WTC11 (cell line): ENCODE measurements at regions not wholly inside any gene's neighbourhood (a gene's known extent, or its start where the extent isn't known, plus 50 kb on each side); places are given as distances from the start of the nearest gene placed in this dataset.

Experiments
- ATAC-seq: fragments of 200-7000 bp; cut with Tn5 transposase; 2 replicates; pipeline ENCODE4 v1.10.0; 2021; ENCODE audit warnings: mild to moderate bottlenecking, moderate library complexity
- CTCF ChIA-PET: fragments of 300-600 bp; sonication (Branson Sonifier 250); formaldehyde crosslinking; loops from one replicate; lab custom pipeline; 2021; ENCODE audit warnings: antibody characterized with exemption; lab: Charles Lee
- POLR2A ChIA-PET: fragments of 350-600 bp; sonication (Branson Sonifier 250); formaldehyde crosslinking; loops from one replicate; lab custom pipeline; 2021; ENCODE audit warnings: antibody characterized with exemption; lab: Charles Lee
- DNase-seq: peaks from one replicate; pipeline ENCODE4 v3.0.0; 2021; ENCODE audit warnings: low spot score
- H3K27ac Mint-ChIP-seq: 2 replicates; pipeline ENCODE4 v1.8.0; 2021; ENCODE audit warnings: mixed read lengths
- H3K27me3 Mint-ChIP-seq: 2 replicates; pipeline ENCODE4 v1.8.0; 2021; ENCODE audit warnings: low read depth, mild to moderate bottlenecking, moderate library complexity, mixed read lengths
- H3K36me3 Mint-ChIP-seq: 2 replicates; pipeline ENCODE4 v1.8.0; 2021; ENCODE audit warnings: mixed read lengths
- H3K4me1 Mint-ChIP-seq: 2 replicates; pipeline ENCODE4 v1.8.0; 2022; ENCODE audit warnings: mixed read lengths
- H3K4me3 Mint-ChIP-seq: 2 replicates; pipeline ENCODE4 v1.8.0; 2021; ENCODE audit warnings: mild to moderate bottlenecking, moderate library complexity, mixed read lengths
- H3K9me3 Mint-ChIP-seq: 2 replicates; pipeline ENCODE4 v1.8.0; 2021; ENCODE audit warnings: mixed read lengths
- ERG ChIP-seq: fragments of 250-450 bp; sonication (Bioruptor Pico); IDR thresholded peaks from 2 replicates; pipeline ENCODE4 v1.8.0; 2021; ENCODE audit warnings: mild to moderate bottlenecking
- FOXJ3 ChIP-seq: sonication (generic); formaldehyde crosslinking; IDR thresholded peaks from 2 replicates; pipeline ENCODE4 v1.9.0; 2021; ENCODE audit warnings: missing genetic modification reagents, mild to moderate bottlenecking, borderline replicate concordance
- FOXK1 ChIP-seq: sonication (generic); formaldehyde crosslinking; IDR thresholded peaks from 2 replicates; pipeline ENCODE4 v1.8.0; 2022; ENCODE audit warnings: mild to moderate bottlenecking, moderate library complexity, missing genetic modification reagents
- FOXP1 ChIP-seq: sonication (generic); formaldehyde crosslinking; IDR thresholded peaks from 2 replicates; pipeline ENCODE4 v1.8.0; 2022; ENCODE audit warnings: missing genetic modification reagents, mild to moderate bottlenecking, moderate library complexity, borderline replicate concordance
- IRF2 ChIP-seq: sonication (generic); formaldehyde crosslinking; IDR thresholded peaks from 2 replicates; pipeline ENCODE4 v1.8.0; 2022; ENCODE audit warnings: low read depth, missing genetic modification reagents, borderline replicate concordance
- JAZF1 ChIP-seq: fragments of 250-450 bp; sonication (Bioruptor Pico); IDR thresholded peaks from 2 replicates; pipeline ENCODE4 v1.9.0; 2021; ENCODE audit warnings: moderate library complexity, mild to moderate bottlenecking, inconsistent platforms
- JUN ChIP-seq: sonication (generic); formaldehyde crosslinking; IDR thresholded peaks from 2 replicates; pipeline ENCODE4 v1.8.0; 2023; ENCODE audit warnings: mild to moderate bottlenecking, missing genetic modification reagents
- MYBL2 ChIP-seq: sonication (generic); formaldehyde crosslinking; IDR thresholded peaks from 2 replicates; pipeline ENCODE4 v1.8.1; 2023; ENCODE audit warnings: mild to moderate bottlenecking, moderate library complexity, missing genetic modification reagents
- NFE2L1 ChIP-seq: sonication (generic); formaldehyde crosslinking; IDR thresholded peaks from 2 replicates; pipeline ENCODE4 v1.8.1; 2023; ENCODE audit warnings: missing genetic modification reagents
- NR1H2 ChIP-seq: sonication (generic); formaldehyde crosslinking; IDR thresholded peaks from 2 replicates; pipeline ENCODE4 v1.9.0; 2021; ENCODE audit warnings: mild to moderate bottlenecking, moderate library complexity, missing genetic modification reagents
- PRRX2 ChIP-seq: fragments of 250-450 bp; sonication (Bioruptor Pico); IDR thresholded peaks from 2 replicates; pipeline ENCODE4 v1.8.0; 2021; ENCODE audit warnings: mild to moderate bottlenecking
- RELA ChIP-seq: sonication (generic); formaldehyde crosslinking; IDR thresholded peaks from 2 replicates; pipeline ENCODE4 v1.8.1; 2022; ENCODE audit warnings: missing genetic modification reagents, mild to moderate bottlenecking, borderline replicate concordance
- RORB ChIP-seq: fragments of 250-450 bp; sonication (Bioruptor Pico); IDR thresholded peaks from 2 replicates; pipeline ENCODE4 v1.9.0; 2021; ENCODE audit warnings: mild to moderate bottlenecking
- SMAD4 ChIP-seq: sonication (generic); formaldehyde crosslinking; IDR thresholded peaks from 2 replicates; pipeline ENCODE4 v1.8.0; 2022; ENCODE audit warnings: mild to moderate bottlenecking, missing genetic modification reagents
- ZNF423 ChIP-seq: fragments of 250-450 bp; sonication (Bioruptor Pico); IDR thresholded peaks from 2 replicates; pipeline ENCODE4 v2.1.2; 2022; ENCODE audit warnings: mild to moderate bottlenecking, moderate library complexity
- ZNF671 ChIP-seq: fragments of 250-450 bp; sonication (Bioruptor Pico); IDR thresholded peaks from 2 replicates; pipeline ENCODE4 v1.8.0; 2021; ENCODE audit warnings: mild to moderate bottlenecking
- TF ChIP-seq, protein P1 (sequence below): fragments of 250-450 bp; sonication (Bioruptor Pico); IDR thresholded peaks from 2 replicates; pipeline ENCODE4 v1.9.0; 2021; ENCODE audit warnings: mild to moderate bottlenecking
- TF ChIP-seq, protein P2 (sequence below): fragments of 250-450 bp; sonication (Bioruptor Pico); IDR thresholded peaks from 2 replicates; pipeline ENCODE4 v2.1.2; 2022; ENCODE audit warnings: mild to moderate bottlenecking, moderate library complexity
- TF ChIP-seq, protein P3 (sequence below): sonication (generic); formaldehyde crosslinking; IDR thresholded peaks from 2 replicates; pipeline ENCODE4 v1.8.1; 2022; ENCODE audit warnings: mild to moderate bottlenecking, moderate library complexity, missing genetic modification reagents

DNA sequence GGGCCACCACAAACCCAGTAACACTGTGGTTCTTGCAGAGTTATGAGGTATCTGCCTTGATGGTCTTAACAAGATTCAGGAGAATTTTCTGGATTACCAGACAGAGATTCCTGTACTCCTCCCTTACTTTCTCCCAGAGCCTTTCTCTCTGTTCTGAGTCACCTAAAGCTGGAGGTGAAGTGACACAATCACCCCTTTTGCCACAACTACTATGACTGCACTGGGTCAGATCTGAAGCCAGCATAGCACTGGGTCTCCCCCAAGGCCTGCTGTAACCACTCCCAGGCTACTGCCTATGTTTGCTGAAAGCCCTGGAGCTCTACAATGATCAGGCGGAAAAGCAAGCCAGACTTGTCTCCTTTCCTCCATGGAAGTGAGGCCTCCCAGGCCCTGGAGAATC lies 156.7 kb upstream of the NEGR1 start:
- CTCF ChIA-PET: no interaction called here
- DNase-seq (no peak), ATAC-seq (no peak)
- POLR2A ChIA-PET: no interaction called here
- Mint-ChIP-seq H3K9me3 (no peaks in the 10 kb centered on the region), H3K27me3 (no peaks in the 10 kb centered on the region; the same call in 1 of the 2 replicates), H3K4me3 (no peak overlapping the region), H3K4me1 (peaks cover 4% of the 10 kb centered on the region), H3K36me3 (no peaks in the 10 kb centered on the region), H3K27ac (no peak overlapping the region)
- TF ChIP-seq FOXP1 (CRISPR knock-in tag) (no peak), FOXJ3 (CRISPR knock-in tag) (no peak), JUN (CRISPR knock-in tag) (no peak), IRF2 (CRISPR knock-in tag) (no peak), RORB (CRISPR knock-in tag) (no peak), SMAD4 (CRISPR knock-in tag) (no peak), ZNF423 (CRISPR knock-in tag) (no peak), NR1H2 (CRISPR knock-in tag) (no peak)
- TF ChIP-seq, protein P1, sequence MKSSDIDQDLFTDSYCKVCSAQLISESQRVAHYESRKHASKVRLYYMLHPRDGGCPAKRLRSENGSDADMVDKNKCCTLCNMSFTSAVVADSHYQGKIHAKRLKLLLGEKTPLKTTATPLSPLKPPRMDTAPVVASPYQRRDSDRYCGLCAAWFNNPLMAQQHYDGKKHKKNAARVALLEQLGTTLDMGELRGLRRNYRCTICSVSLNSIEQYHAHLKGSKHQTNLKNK (CRISPR knock-in tag): no peak
- TF ChIP-seq, protein P2, sequence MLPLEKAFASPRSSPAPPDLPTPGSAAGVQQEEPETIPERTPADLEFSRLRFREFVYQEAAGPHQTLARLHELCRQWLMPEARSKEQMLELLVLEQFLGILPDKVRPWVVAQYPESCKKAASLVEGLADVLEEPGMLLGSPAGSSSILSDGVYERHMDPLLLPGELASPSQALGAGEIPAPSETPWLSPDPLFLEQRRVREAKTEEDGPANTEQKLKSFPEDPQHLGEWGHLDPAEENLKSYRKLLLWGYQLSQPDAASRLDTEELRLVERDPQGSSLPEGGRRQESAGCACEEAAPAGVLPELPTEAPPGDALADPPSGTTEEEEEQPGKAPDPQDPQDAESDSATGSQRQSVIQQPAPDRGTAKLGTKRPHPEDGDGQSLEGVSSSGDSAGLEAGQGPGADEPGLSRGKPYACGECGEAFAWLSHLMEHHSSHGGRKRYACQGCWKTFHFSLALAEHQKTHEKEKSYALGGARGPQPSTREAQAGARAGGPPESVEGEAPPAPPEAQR (CRISPR knock-in tag): no peak

DNA sequence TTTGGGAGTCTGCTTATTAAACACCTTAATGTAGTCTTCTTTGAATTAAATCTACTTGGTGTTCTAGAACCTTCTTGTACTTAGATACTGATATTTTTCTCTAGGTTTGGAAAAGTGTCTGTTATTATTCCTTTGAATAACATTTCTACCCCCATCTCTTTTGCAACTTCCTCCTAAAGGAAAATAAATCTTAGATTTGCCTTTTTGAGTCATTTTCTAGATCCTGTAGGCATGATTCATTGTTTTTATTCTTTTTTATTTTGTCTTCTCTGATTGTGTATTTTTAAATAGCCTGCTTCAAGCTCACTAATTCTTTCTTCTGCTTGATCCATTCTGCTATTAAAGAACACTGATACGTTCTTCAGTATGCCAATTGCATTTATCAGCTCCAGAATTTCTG lies 155.9 kb upstream of the NEGR1 start:
- TF ChIP-seq SMAD4 (CRISPR knock-in tag) (no peak), ZNF671 (CRISPR knock-in tag) (no peak), JAZF1 (CRISPR knock-in tag) (no peak), FOXK1 (CRISPR knock-in tag) (no peak), MYBL2 (CRISPR knock-in tag) (no peak), PRRX2 (CRISPR knock-in tag) (no peak)
- TF ChIP-seq, protein P3, sequence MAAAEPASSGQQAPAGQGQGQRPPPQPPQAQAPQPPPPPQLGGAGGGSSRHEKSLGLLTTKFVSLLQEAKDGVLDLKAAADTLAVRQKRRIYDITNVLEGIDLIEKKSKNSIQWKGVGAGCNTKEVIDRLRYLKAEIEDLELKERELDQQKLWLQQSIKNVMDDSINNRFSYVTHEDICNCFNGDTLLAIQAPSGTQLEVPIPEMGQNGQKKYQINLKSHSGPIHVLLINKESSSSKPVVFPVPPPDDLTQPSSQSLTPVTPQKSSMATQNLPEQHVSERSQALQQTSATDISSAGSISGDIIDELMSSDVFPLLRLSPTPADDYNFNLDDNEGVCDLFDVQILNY (CRISPR knock-in tag): no peak
- Mint-ChIP-seq H3K4me3 (no peak overlapping the region), H3K9me3 (no peaks in the 10 kb centered on the region), H3K27me3 (no peaks in the 10 kb centered on the region; the same call in 1 of the 2 replicates), H3K27ac (no peak overlapping the region), H3K36me3 (no peaks in the 10 kb centered on the region), H3K4me1 (peaks cover 4% of the 10 kb centered on the region)
- no peak for ATAC-seq
- ChIA-PET CTCF (no interaction called here), POLR2A (no interaction called here)
- no peak for DNase-seq

DNA sequence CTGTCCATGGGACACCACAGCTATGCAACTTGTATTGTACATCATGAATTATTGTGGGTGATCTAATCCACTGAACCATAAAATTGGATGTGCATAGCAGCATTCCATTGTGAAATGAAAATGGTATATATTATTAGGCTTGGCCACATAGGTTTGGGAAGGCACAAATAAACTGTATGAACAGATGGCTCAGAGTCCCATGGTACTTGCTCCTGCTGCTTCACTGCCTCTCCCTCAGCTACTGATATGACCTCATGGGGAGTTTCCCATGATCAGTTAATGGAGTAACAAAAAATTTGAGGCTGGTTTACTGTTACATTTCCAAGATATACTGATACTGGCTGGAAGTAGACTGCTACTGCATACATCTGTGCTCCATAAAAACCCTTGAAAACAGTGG lies 152.7 kb upstream of the NEGR1 start:
- H3K27ac Mint-ChIP-seq: no peak overlapping the region

More for the DNA sequence above, 152.7 kb upstream of the NEGR1 start:
- TF ChIP-seq RELA (CRISPR knock-in tag) (no peak), NFE2L1 (CRISPR knock-in tag) (no peak), ERG (no peak)
- TF ChIP-seq, all 79 proteins: peak for 0
- no peaks in the 10 kb centered on the region; the same call in 1 of the 2 replicates for H3K27me3 Mint-ChIP-seq
- H3K36me3 Mint-ChIP-seq: no peaks in the 10 kb centered on the region
- DNase-seq (no peak), ATAC-seq (no peak)
- POLR2A ChIA-PET: no interaction called here
- H3K9me3 Mint-ChIP-seq: no peaks in the 10 kb centered on the region
- H3K4me3 Mint-ChIP-seq: no peak overlapping the region
- peaks cover 9% of the 10 kb centered on the region for H3K4me1 Mint-ChIP-seq
- CTCF ChIA-PET: no interaction called here
